NCI-H2081 treated with DMSO at 0.1 percent for 48 hours (cell line): ENCODE measurements at regions not wholly inside any gene's neighbourhood (a gene's known extent, or its start where the extent isn't known, plus 50 kb on each side); places are given as distances from the start of the nearest gene placed in this dataset.
"Not testable (repeated sequence)": the region's sequence is repeated elsewhere in the genome, so short reads cannot be mapped to it uniquely, and the experiment has no call there.

Experiments used
- DNase-seq: peaks from one replicate; lab custom pipeline; 2025; lab: John Stamatoyannopoulos, UW

GRCh38 chr13:26483546-26483945 lies 73.9 kb upstream of the WASF3 start:
- DNase-seq = no peak

DNA sequence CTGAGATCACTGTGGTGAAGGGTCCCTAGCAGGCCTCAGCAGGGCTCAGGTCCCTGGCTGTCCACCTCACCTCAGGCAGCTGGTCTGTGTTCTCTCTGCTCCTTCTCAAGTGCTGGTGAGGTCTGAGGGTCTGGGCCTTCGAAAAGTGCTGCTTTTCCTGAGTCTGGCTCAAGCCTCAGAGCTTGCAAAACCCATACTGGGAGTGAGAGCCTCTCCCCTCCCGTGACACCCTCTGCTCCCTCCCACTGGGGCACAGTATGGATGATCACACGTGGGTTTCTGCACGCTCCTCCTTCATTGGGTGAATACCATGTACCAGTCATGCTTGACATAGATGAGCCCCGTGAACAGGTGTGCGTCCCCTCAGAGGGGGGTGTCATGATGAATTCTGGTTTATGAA lies 73.3 kb upstream of the WASF3 start:
- DNase-seq = no peak

DNA sequence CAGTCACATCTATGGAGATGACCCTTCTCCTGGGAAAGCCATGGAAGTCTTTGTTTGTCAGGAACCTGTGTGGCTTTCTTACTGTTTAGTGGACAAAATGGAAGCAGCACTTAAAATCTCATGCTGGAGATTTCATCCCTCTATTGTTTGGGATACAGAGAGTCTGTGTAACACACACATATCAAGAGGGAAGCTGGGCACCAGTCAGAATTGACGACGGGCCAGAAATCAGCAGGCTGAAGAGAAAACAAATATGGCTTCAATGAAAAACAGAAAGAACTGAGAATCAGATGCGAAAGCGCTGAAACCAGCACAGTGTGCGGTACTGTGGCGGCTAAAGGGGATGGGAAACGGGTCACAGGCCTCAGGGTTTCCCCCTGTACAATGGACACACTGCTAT lies 72.2 kb upstream of the WASF3 start:
- no peak for DNase-seq

GRCh38 chr13:26485786-26486185 lies 71.7 kb upstream of the WASF3 start:
- DNase-seq = no peak

DNA sequence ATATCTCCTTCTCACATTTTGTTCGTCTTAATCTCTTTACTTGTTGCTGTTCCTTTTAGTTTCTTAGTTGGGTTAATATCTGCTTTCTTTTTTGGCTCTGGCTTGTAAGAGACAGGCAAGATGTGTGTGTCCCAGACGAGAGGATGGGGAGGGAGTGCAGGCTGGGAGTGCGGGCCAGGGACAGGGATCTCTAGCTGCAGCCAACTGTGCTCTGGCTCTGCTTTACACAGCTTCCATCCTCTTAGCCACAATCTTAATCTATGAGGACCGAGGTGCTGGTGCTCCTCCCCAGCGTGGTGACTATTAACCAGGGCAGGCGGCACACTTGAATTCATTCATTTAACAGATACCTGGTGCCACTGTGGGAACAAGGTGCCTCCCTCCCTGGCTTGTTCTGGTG lies 70.9 kb upstream of the WASF3 start:
- no peak for DNase-seq

GRCh38 chr13:26487781-26488180 lies 69.7 kb upstream of the WASF3 start:
- DNase-seq = no peak

DNA sequence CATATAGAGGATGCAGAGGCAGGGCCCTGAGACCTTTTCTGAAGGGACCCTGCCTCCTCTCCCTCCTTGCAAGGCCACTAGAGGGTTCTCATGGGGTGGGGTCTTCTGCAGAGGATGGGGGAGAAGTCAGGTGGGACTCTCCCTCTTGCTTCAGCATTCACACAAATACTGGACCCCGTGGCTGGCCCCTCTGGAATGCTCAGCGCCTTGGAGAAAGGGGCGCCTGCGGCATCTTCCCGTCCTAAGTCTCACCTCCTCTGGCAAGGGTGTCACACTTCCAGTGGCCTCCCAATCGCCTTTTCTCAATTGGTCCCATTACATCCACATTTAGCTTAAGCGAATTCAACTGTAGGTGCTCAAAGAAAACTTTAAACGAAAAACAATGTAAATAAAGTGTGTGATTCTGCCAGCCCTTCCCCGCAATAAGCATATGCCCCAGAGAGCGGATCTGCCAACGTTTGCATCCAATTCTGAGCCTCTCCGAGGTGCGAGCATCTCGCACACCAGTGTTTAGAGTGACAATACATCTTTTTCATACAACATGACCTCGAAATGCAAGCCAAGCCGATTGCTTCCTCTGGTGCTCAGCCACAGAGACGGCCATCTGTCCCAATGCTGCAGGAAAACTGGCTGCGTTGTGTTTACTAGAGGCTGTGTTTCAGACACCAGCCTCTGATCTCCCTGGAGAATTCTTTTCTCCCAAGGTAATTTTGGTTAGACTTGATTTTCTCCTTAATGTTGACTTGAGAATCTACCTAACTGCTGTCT lies 69.1 kb upstream of the WASF3 start:
- DNase-seq = no peak

GRCh38 chr13:26492301-26492700 lies 65.2 kb upstream of the WASF3 start:
- DNase-seq = not testable (repeated sequence)

DNA sequence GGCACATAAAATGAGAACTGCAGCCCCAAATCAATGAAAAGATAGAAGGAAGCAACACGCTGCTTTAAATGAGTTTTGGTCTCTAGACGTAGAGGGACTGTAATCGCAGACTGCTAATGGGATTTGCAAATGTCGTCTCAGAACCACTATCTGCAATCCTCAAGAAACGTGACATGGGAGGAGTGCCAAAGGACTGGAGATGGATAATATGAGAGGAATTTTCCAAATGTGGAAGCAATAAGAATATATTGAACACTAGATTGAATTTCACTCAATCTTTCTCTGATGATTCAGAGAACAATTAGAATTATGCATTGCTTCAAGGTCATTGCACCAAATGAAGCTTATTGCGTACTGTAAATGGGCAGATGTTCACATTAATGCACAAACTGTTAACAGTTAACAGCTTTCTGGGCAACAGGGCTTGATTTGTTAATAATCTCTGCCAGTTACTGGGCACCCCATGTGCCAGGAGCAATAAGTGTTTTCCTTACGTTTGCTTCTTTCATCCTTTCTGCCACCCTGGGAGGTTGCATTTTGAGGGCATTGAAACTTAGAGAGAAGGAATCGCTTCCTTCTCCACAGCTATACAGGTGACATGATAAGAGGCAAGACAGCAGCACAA lies 62.8 kb upstream of the WASF3 start:
- DNase-seq = no peak

DNA sequence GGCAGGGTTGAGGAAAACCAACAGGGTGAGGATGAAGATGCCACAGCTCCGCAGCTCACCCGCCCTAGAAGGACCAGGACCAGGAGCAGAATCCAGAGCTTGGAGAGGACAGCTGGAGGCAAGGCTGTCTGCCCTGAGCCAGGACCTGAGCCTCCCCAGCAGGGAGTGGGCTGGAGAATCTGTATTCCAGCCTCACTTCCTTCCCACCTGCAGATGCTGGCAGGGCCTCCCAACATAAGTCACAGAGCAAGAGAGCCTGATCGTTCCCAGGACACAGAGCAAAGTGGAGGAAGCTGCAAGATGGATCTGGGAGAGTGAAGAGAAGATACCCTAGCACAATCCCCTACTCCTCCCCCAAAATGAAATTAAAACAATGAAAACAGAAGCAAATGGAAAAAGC lies 61.7 kb upstream of the WASF3 start:
- no peak for DNase-seq

DNA sequence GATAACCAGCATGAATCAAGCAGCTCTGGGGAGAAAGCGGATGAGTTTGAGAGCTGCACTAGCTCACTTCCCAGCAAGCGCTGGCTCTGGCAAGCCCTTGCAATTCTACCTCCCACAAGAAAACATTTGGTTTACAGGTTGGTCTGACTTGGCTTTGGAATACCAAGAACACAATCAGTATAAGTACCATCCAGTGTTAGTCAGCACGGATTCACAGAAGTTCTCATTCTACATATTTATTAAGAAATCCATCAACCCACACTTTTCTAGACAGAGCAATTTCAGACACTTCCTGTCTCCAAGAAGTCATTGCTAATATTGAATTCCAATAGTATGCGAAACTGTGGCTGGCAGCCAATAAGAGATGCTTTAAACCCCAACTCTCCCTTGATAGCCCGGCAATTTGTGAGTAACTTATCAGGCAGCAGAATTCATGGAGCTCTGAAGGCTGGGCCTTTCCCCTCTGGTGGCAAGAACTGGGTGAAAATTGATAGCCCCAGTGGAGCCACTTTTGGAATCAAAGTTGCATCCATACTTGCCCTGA lies 59.4 kb upstream of the WASF3 start:
- no peak for DNase-seq

GRCh38 chr13:26498656-26499601 lies 58.6 kb upstream of the WASF3 start:
- DNase-seq = no peak

- no peak for DNase-seq
Measured at GRCh38 chr13:26500618-26501320, 56.7 kb upstream of the WASF3 start.

GRCh38 chr13:26501641-26502040 lies 55.8 kb upstream of the WASF3 start:
- DNase-seq = no peak

GRCh38 chr13:26502826-26503225 lies 54.7 kb upstream of the WASF3 start:
- DNase-seq = no peak

GRCh38 chr13:26503826-26504594 lies 53.5 kb upstream of the WASF3 start:
- no peak for DNase-seq
